AML-193 (cell line): ENCODE measurements at regions not wholly inside any gene's neighbourhood (a gene's known extent, or its start where the extent isn't known, plus 50 kb on each side); places are given as distances from the start of the nearest gene placed in this dataset.
A peak's percentile ranks its signal among the peaks of the same experiment; 100 is the strongest.
"Not testable (repeated sequence)": the region's sequence is repeated elsewhere in the genome, so short reads cannot be mapped to it uniquely, and the experiment has no call there.

Experiments
- DNase-seq, 2 experiments: peaks; one replicate each; lab custom pipeline; 2025; lab: John Stamatoyannopoulos, UW

- no peak for DNase-seq
These were observed 102.0 kb upstream of the DAZL start for GRCh38 chr3:16707260-16707659.

- no peak for DNase-seq
These were observed 103.1 kb upstream of the DAZL start for GRCh38 chr3:16708285-16708684.

- DNase-seq, result not testable (repeated sequence)
These were observed 106.5 kb upstream of the DAZL start for GRCh38 chr3:16711691-16712090.

- no peak for DNase-seq
These were observed 110.1 kb upstream of the DAZL start for GRCh38 chr3:16715281-16715680.

DNA sequence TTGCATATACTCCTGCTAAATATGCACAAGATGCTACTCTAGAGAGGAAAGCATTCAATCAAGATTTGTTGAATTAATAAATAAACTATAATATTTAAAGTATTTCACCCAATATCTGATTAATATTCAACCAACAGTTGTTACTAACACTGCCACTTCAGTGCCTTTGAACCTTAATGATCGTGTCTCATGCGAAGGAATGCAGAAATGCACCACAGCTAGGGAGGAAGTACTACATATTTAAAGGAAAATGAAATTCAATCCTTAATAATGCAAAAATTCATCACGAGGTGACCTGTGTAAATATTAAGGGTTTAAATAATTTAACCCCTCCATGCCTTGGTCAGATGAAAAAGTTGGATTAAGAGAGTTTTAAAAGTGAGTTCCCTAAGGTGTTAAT is 114.2 kb upstream of the DAZL start:
- DNase-seq, result no peak

DNA sequence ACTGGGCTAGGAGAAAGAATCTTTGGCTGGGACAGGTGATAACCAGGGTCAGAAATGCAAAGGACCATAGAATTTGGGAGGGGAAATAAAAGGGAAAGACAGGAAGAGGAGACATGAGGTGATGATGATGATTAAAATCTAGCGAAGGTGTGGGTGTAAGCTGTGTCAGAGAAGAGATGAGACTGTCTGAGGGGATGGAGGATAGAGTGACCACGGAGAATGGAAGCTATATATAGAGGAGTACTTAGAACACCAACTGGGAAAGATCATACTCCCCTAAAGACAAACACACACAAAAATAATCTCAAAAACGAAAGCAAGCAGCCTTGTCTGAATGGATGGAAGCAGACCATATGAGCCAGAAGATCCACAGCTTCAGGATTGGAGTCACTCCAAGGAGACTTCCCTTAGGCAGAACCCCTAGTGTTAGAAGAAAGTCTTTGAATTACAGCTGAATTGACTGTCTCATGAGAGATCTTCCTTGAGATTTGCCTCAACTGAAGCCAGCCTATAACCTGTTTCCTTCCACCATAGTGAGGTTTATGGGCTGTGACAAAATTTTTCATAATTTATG is 115.2 kb upstream of the DAZL start:
- no peak for DNase-seq

GRCh38 chr3:16721494-16721893 is 116.3 kb upstream of the DAZL start:
- no peak for DNase-seq

DNA sequence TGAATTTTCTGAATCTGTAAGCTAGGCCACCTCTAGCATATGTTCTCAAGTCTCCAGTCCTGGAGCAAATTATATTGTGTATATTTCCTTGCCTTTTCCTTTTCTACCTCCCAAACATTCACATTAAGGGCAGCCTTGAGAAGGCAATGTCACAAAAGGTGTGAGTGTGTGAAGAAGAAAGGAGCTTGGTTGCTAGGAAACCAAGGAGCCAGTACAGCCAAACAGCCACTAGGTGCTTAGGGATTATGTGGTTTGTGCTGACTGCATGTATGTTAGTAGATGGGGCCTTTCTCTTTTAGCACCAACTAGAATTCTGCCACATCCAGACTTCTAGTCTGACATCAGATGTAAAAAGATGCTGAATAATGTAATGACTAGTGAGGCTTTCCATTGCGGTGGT is 118.8 kb upstream of the DAZL start:
- DNase-seq, result peak in 1 of 2 experiments; percentile 8

- no peak for DNase-seq
These were observed 119.3 kb upstream of the DAZL start for GRCh38 chr3:16724487-16724886.

GRCh38 chr3:16725972-16726371 is 120.7 kb upstream of the DAZL start:
- DNase-seq, result no peak

DNA sequence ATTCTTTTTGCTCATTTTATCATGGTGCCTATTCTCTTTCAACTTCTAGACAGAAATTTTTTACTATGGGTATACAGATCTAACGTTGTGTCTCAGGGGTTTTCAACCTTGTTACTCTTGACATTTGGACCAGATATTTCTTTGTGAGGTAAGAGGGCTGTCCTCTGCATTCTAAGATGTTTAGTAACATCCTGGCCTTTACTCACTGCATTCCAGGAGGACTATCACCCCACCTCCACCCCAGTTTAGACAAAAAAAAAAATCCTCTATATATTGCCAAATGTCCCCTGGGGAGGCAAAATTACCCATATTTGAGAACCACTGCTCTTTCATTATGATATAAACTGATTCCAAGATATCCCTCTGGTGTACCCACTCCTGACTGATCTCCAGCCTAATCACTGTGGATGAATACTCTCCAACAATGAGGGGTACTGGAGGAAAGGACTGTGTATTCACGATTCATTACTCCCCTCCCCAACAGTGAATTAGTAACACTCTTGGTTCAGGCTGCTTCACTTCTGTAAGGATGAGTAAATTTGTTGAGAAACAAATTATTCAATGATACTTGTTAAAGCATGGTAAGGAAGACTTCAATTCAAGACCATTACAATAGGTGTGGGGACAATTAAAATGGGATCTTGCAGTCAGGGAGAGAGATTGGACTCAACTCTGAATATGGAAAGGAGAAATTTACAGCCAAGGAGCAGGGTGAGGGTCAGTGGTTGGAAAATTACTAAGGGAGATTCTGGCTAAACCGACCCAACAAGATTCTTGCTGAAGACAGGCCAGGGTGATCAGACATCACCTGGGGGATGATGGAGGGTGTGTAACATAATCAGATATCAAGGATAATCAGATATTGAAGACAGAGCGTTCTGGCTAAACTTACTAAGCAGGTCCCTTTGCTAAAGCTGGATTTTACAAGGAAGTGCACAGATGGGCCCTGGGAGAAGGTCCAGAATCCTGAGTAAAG is 123.8 kb upstream of the DAZL start:
- no peak for DNase-seq

GRCh38 chr3:16738451-16738850 is 133.2 kb upstream of the DAZL start:
- no peak for DNase-seq

DNA sequence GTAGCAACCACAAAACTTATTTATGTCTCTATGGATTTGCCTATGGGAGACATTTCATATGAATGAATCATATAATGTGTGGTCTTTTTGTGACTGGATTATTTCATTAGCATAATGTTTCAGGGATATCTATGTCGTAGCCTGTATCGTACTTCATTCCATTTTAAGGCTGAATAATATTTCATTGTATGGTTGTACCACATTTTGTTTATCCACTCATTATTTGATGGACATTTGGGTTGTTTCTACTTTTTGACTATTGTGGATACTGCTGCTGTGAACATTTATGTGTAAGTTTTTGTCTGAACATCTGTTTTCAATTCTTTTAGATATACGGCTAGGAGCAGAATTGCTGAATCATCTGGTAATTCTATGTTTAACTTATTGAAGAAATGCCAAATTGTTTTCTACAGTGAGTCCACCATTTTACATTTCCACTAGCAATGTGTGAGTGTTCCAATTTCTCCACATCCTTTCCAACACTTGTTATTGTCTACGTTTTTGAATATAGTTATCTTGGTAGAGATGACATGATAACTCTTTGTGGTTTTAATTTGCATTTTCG is 134.4 kb upstream of the DAZL start:
- DNase-seq, result no peak

GRCh38 chr3:16740515-16740914 is 135.3 kb upstream of the DAZL start:
- no peak for DNase-seq

- no peak for DNase-seq
These were observed 136.0 kb upstream of the DAZL start for GRCh38 chr3:16741103-16741758.

GRCh38 chr3:16741890-16742289 is 136.7 kb upstream of the DAZL start:
- no peak for DNase-seq

DNA sequence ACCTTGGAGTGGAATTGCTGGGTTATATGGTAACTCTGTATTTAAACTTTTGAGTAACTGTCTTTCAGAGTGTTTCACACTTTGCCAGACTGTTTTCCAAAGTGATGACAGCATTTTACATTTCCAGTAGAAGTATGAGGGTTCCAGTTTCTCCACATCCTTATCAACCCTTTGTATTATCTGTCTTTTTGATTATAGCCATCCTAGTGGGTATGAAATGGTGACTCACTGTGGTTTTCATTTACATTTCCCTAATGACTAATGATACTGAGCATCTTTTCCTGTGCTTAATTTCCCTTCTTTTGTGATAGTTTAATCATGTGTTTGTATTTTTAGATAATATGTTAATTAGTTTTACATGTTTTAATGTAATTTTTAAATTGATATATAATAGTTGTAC is 138.1 kb upstream of the DAZL start:
- DNase-seq, result no peak

DNA sequence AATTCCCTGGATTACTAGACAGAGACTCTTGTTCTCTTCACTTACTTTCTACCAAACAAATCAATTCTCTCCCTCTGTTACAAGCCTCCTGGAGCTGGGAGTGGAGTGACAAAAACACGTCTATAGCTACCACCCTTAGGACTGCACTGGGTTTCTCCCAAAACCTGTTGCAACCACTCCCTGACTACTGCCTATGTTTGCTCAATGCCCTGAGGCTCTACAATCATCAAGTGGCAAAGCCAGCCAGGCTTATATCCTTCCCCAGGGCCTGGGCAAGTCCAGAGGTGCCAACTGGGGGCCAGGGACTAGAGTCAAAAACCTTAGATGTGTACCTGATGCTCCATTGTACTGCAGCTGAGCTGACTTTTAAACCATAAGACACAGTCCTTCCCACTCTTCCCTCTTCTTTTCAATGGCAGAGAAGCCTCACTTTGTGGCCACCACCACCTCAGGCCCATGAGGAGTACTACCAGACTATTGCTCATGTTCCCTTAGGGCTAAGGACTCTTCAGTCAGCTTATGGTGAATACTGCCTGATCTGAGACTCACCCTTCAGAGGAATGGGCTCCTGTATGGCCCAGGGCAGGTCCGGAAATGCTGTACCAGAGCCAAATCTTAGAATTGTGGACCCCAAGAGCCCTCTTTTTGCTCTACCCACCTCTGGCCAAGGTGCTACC is 125.4 kb upstream of the PLCL2 start:
- peak in 1 of 2 experiments; percentile 5 for DNase-seq

- DNase-seq, result no peak
These were observed 123.2 kb upstream of the PLCL2 start for GRCh38 chr3:16761571-16761970.

DNA sequence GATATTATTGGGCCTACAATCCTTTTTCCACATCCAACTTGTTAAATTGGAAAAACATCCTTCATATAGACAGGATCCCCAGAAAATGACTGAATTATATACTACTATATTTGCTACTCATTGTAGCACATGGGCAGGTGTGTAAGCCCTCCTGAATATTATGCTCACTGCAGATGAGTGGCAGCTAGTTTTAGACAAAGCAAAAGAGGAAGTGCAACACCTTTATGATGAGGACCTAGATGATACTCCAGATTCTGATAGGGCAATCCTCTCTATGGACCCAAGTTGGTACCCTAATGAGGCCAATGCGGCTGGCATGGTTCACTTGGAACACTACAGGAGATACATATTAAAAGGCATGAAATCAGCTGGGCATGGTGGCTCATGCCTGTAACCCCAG is 119.1 kb upstream of the PLCL2 start:
- DNase-seq, result no peak

DNA sequence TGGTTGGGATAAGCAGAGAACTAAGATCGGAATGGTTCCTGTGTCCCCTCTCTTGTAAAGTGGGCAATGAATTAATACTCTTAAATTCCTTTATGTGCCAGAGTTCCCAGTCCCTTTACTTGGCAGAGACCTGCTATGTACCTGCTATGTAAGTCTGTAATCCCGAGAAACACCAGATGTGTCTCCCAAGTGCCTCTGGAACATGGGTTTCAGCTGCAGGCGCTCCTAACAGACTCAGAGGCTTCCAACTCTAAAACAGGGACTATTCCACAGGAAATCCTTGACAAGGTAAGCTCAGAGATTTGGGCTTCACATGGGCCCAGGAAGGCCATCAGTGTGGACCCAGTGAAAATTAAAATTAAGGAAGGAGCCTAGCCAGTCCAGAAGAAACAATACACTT is 117.7 kb upstream of the PLCL2 start:
- DNase-seq, result no peak

DNA sequence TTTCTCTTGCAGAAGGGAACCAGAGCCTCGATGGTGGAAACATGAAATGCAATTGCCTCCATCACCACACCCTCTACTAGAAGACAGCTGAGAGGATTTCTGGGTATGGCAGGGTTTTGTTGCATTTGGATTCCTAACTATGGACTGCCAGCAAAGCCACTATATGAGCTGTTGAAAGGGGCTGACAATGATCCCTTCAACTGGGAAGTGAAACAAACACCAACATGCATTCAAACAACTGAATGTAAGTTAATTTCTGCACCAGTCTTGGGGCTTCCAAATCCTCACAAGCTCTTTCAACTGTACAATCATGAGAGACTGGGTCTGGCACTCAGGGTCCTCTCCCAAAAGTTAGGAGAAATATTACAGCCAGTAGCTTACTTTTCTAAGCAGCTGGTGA is 116.7 kb upstream of the PLCL2 start:
- no peak for DNase-seq
